K562 (cell line): ENCODE measurements at regions not wholly inside any gene's neighbourhood (a gene's known extent, or its start where the extent isn't known, plus 50 kb on each side); places are given as distances from the start of the nearest gene placed in this dataset.

Experiments
- RBM39 ChIP-seq: fragments of 200-400 bp; formaldehyde crosslinking; optimal IDR thresholded peaks from 2 replicates; pipeline ENCODE3; 2018; ENCODE audit warnings: low read depth, low read length
- TF ChIP-seq, protein P1 (sequence below), 2 experiments: fragments of 450-650 bp in 1 of 2; sonication (generic) in 1 of 2; formaldehyde crosslinking in 1 of 2; IDR thresholded peaks; 2 replicates each; pipeline versions ENCODE4 v1.7.1 to v1.9.0; 2016 to 2022; ENCODE audit warnings: inconsistent platforms in 1 of 2, mild to moderate bottlenecking in 1 of 2, missing genetic modification reagents in 1 of 2

DNA sequence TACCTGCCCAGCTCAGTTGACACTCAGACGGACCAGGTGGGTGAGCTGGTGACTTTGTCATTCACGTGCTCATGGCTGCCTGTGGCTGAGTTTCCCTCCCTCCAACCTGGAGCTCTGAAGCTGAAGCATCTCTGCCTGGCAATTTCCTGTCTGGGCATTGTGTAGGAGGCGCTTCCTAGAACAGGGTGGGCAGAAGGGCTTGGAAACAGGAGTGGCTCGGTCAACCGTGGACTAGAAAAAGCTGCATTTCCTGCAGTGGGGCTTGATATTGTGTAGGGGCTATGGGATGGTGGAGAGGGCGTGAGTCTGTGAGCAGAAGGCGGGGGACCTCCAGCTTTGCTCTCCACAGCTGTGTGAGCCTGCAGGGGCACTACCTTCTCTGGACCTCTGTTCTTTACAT lies 278.3 kb downstream of the TEX29 start (continued):
- no peak for TF ChIP-seq RBM39
- TF ChIP-seq, protein P1, sequence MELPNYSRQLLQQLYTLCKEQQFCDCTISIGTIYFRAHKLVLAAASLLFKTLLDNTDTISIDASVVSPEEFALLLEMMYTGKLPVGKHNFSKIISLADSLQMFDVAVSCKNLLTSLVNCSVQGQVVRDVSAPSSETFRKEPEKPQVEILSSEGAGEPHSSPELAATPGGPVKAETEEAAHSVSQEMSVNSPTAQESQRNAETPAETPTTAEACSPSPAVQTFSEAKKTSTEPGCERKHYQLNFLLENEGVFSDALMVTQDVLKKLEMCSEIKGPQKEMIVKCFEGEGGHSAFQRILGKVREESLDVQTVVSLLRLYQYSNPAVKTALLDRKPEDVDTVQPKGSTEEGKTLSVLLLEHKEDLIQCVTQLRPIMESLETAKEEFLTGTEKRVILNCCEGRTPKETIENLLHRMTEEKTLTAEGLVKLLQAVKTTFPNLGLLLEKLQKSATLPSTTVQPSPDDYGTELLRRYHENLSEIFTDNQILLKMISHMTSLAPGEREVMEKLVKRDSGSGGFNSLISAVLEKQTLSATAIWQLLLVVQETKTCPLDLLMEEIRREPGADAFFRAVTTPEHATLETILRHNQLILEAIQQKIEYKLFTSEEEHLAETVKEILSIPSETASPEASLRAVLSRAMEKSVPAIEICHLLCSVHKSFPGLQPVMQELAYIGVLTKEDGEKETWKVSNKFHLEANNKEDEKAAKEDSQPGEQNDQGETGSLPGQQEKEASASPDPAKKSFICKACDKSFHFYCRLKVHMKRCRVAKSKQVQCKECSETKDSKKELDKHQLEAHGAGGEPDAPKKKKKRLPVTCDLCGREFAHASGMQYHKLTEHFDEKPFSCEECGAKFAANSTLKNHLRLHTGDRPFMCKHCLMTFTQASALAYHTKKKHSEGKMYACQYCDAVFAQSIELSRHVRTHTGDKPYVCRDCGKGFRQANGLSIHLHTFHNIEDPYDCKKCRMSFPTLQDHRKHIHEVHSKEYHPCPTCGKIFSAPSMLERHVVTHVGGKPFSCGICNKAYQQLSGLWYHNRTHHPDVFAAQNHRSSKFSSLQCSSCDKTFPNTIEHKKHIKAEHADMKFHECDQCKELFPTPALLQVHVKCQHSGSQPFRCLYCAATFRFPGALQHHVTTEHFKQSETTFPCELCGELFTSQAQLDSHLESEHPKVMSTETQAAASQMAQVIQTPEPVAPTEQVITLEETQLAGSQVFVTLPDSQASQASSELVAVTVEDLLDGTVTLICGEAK (IDR thresholded peaks at IDR 0.05): no peak
- TF ChIP-seq, protein P1 (CRISPR knock-in tag; IDR thresholded peaks at IDR 0.05): no peak
